ENCODE measurements at regions not wholly inside any gene's neighbourhood (a gene's known extent, or its start where the extent isn't known, plus 50 kb on each side); places are given as distances from the start of the nearest gene placed in this dataset.

- H3K27ac ChIP-seq: no peak overlapping the region
- TF ChIP-seq CTCF (IDR thresholded peaks at IDR 0.05) (no peak), ZFX (IDR thresholded peaks at IDR 0.05; ENCODE audit: borderline replicate concordance) (no peak)
Observed at GRCh38 chr2:134770702-134771101, 51.9 kb upstream of the TMEM163 start.

GRCh38 chr2:134771313-134771801, 52.6 kb upstream of the TMEM163 start:
- no peak overlapping the region for H3K27ac ChIP-seq
- TF ChIP-seq CTCF (IDR thresholded peaks at IDR 0.05): no peak
- TF ChIP-seq ZFX (IDR thresholded peaks at IDR 0.05; ENCODE audit: borderline replicate concordance): no peak

GRCh38 chr2:134772493-134773169, 53.8 kb upstream of the TMEM163 start:
- H3K27ac ChIP-seq: no peak overlapping the region
- TF ChIP-seq ZFX (IDR thresholded peaks at IDR 0.05; ENCODE audit: borderline replicate concordance): no peak
- no peak for TF ChIP-seq CTCF (IDR thresholded peaks at IDR 0.05)

- TF ChIP-seq ZFX (IDR thresholded peaks at IDR 0.05; ENCODE audit: borderline replicate concordance) (no peak), CTCF (IDR thresholded peaks at IDR 0.05) (no peak)
Observed at GRCh38 chr2:134773335-134773734, 54.5 kb upstream of the TMEM163 start.

GRCh38 chr2:134773759-134774742, 55.3 kb upstream of the TMEM163 start:
- TF ChIP-seq ZFX (IDR thresholded peaks at IDR 0.05; ENCODE audit: borderline replicate concordance) (no peak), CTCF (IDR thresholded peaks at IDR 0.05) (no peak)
- H3K27ac ChIP-seq: no peak overlapping the region

More at GRCh38 chr2:134773335-134773734, 54.5 kb upstream of the TMEM163 start:
- no peak overlapping the region for H3K27ac ChIP-seq

- H3K27ac ChIP-seq: no peak overlapping the region
- TF ChIP-seq CTCF (IDR thresholded peaks at IDR 0.05) (no peak), ZFX (IDR thresholded peaks at IDR 0.05; ENCODE audit: borderline replicate concordance) (no peak)
Observed at GRCh38 chr2:134774786-134775641, 56.2 kb upstream of the TMEM163 start.

Measured in 22Rv1 (cell line).